ENCODE measurements at regions not wholly inside any gene's neighbourhood (a gene's known extent, or its start where the extent isn't known, plus 50 kb on each side); places are given as distances from the start of the nearest gene placed in this dataset.

DNA sequence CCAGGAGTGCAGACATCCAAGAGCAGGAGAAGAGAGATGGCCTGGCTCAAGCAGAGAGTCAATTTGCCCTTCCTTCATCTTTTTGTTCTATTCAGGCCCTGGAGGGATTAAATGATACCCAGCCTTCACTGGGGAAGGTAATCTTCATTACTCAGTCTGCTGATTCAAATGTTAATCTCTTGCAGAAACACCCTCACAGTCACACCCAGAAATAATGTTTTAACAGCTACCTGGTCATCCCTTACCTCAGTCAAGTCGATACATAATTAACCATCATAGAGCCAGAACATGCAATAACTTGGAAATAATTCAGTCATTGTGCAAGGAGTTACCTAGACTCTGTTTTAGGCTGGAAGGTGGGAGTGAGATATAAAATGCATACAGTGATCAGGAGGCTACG, 163.7 kb upstream of the TNP1 start:
- TF ChIP-seq, protein P1, sequence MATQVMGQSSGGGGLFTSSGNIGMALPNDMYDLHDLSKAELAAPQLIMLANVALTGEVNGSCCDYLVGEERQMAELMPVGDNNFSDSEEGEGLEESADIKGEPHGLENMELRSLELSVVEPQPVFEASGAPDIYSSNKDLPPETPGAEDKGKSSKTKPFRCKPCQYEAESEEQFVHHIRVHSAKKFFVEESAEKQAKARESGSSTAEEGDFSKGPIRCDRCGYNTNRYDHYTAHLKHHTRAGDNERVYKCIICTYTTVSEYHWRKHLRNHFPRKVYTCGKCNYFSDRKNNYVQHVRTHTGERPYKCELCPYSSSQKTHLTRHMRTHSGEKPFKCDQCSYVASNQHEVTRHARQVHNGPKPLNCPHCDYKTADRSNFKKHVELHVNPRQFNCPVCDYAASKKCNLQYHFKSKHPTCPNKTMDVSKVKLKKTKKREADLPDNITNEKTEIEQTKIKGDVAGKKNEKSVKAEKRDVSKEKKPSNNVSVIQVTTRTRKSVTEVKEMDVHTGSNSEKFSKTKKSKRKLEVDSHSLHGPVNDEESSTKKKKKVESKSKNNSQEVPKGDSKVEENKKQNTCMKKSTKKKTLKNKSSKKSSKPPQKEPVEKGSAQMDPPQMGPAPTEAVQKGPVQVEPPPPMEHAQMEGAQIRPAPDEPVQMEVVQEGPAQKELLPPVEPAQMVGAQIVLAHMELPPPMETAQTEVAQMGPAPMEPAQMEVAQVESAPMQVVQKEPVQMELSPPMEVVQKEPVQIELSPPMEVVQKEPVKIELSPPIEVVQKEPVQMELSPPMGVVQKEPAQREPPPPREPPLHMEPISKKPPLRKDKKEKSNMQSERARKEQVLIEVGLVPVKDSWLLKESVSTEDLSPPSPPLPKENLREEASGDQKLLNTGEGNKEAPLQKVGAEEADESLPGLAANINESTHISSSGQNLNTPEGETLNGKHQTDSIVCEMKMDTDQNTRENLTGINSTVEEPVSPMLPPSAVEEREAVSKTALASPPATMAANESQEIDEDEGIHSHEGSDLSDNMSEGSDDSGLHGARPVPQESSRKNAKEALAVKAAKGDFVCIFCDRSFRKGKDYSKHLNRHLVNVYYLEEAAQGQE (IDR thresholded peaks at IDR 0.05; ENCODE audit: insufficient read depth in 1 of 2, low read depth in 2 of 2, low read length in 1 of 2) = no peak
- TF ChIP-seq, protein P2, sequence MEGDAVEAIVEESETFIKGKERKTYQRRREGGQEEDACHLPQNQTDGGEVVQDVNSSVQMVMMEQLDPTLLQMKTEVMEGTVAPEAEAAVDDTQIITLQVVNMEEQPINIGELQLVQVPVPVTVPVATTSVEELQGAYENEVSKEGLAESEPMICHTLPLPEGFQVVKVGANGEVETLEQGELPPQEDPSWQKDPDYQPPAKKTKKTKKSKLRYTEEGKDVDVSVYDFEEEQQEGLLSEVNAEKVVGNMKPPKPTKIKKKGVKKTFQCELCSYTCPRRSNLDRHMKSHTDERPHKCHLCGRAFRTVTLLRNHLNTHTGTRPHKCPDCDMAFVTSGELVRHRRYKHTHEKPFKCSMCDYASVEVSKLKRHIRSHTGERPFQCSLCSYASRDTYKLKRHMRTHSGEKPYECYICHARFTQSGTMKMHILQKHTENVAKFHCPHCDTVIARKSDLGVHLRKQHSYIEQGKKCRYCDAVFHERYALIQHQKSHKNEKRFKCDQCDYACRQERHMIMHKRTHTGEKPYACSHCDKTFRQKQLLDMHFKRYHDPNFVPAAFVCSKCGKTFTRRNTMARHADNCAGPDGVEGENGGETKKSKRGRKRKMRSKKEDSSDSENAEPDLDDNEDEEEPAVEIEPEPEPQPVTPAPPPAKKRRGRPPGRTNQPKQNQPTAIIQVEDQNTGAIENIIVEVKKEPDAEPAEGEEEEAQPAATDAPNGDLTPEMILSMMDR (IDR thresholded peaks at IDR 0.05) = no peak

Measured in Panc1 (cell line).